ENCODE measurements at regions not wholly inside any gene's neighbourhood (a gene's known extent, or its start where the extent isn't known, plus 50 kb on each side); places are given as distances from the start of the nearest gene placed in this dataset.

DNA sequence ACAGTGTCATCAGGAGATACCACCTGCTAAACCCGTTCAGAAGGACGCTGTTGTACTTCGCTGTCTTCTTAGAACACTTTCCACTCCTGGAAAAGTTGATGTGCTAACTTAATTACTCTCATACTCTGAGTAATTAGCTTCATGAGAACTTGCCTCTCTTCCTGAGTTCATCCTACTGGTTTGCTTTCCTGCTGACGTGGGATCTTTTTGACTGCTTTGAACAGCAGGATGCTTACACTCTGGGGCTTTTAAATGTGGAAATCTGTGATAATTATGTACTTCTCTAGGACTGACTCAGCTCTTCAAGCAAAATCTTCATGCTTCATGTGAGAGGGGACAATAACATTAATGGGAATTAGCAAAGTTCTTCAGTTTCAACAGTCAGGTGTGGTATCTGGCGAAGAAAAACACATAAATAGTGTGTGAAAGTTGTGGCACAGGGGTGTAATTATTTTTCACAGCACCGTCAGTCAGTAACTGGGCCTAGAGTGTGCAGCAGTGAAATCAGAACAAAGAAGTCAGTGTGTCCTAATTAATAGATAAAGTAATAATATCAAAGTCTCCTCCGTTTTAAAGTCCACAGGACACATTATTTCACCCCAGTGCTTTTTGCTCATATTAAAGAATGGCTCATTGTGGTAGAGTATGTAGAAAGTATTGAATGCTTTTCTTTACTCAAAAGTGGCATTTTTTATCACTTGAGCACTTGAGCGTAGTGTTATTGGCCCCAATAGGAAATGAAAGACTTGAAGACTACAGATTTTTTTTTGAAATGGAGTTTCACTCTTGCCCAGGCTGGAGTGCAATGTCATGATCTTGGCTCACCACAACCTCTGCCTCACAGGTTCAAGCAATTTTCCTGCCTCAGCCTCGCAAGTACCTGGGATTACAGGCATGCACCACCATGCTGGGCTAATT, 140.9 kb upstream of the DMRT1 start:
- no peak for TF ChIP-seq RB1 (IDR thresholded peaks at IDR 0.05; ENCODE audit: borderline replicate concordance)
- TF ChIP-seq RCOR1 (conservative IDR thresholded peaks at IDR 0.05; ENCODE audit: low read depth, low read length): no peak
- TF ChIP-seq, protein P1, sequence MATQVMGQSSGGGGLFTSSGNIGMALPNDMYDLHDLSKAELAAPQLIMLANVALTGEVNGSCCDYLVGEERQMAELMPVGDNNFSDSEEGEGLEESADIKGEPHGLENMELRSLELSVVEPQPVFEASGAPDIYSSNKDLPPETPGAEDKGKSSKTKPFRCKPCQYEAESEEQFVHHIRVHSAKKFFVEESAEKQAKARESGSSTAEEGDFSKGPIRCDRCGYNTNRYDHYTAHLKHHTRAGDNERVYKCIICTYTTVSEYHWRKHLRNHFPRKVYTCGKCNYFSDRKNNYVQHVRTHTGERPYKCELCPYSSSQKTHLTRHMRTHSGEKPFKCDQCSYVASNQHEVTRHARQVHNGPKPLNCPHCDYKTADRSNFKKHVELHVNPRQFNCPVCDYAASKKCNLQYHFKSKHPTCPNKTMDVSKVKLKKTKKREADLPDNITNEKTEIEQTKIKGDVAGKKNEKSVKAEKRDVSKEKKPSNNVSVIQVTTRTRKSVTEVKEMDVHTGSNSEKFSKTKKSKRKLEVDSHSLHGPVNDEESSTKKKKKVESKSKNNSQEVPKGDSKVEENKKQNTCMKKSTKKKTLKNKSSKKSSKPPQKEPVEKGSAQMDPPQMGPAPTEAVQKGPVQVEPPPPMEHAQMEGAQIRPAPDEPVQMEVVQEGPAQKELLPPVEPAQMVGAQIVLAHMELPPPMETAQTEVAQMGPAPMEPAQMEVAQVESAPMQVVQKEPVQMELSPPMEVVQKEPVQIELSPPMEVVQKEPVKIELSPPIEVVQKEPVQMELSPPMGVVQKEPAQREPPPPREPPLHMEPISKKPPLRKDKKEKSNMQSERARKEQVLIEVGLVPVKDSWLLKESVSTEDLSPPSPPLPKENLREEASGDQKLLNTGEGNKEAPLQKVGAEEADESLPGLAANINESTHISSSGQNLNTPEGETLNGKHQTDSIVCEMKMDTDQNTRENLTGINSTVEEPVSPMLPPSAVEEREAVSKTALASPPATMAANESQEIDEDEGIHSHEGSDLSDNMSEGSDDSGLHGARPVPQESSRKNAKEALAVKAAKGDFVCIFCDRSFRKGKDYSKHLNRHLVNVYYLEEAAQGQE (IDR thresholded peaks at IDR 0.05; ENCODE audit: low read depth, low read length): no peak
- no peak for TF ChIP-seq NR2C2 (IDR thresholded peaks at IDR 0.05; ENCODE audit: borderline replicate concordance, control insufficient read depth, insufficient read length, low read depth)
- TF ChIP-seq MYC (IDR thresholded peaks at IDR 0.05; ENCODE audit: insufficient read depth, insufficient read length, insufficient replicate concordance, low read length, severe bottlenecking): no peak
- SMC1A ChIA-PET (ENCODE audit: uncharacterized antibody, unreplicated experiment): interaction anchor here (0.6 kb wide), 1 partner anchor 1288 kb away, joined by 3 read pairs; no protein-coding TSS in a partner anchor
- H3K4me1 ChIP-seq (ENCODE audit: control insufficient read depth, insufficient read depth, low read length): no peaks in the 10 kb centered on the region
- H4K20me1 ChIP-seq (ENCODE audit: control insufficient read depth, insufficient read depth): no peaks in the 10 kb centered on the region
- POLR2A ChIA-PET: interaction anchor here (0.5 kb wide), 1 partner anchor 18 kb away, joined by 8 read pairs; no protein-coding TSS in a partner anchor
- H3K79me2 ChIP-seq (ENCODE audit: control insufficient read depth, insufficient read depth, low read length): no peaks in the 10 kb centered on the region
- H3K27ac ChIP-seq (ENCODE audit: control insufficient read depth, insufficient read depth): no peak overlapping the region
- H3K4me2 ChIP-seq (ENCODE audit: control insufficient read depth, insufficient read depth): no peak overlapping the region
- H2AFZ ChIP-seq (ENCODE audit: control insufficient read depth, low read depth, low read length): no peak overlapping the region
- H3K4me3 ChIP-seq: no peak overlapping the region
- H3K27me3 ChIP-seq (replicated peaks in 1 of 2; ENCODE audit: control insufficient read depth in 2 of 2, insufficient read depth in 2 of 2, low read length in 1 of 2): no peaks in the 10 kb centered on the region; a peak in 1 of 4 replicates
- in situ Hi-C loops (cut with MboI) (no loop called here), intact Hi-C loops (cut with micrococcal nuclease; ENCODE audit: unreplicated experiment) (no loop called here)
- no peak for FAIRE-seq
- peak; percentile 69 for ATAC-seq
- H3K9me3 ChIP-seq (replicated peaks; ENCODE audit: control insufficient read depth, insufficient read depth, low read length): no peaks in the 10 kb centered on the region
- CTCF ChIA-PET: interaction anchor here (1.2 kb wide), 1 partner anchor 15 kb away, joined by 3 read pairs; no protein-coding TSS in a partner anchor
- H3K36me3 ChIP-seq (ENCODE audit: control insufficient read depth in 2 of 2, insufficient read depth in 2 of 2, low read length in 1 of 2): no peaks in the 10 kb centered on the region
- 30% methylated on average over 9 of the region's 9 CpGs for WGBS (ENCODE audit: insufficient coverage, insufficient replicate concordance, low lambda C conversion rate, missing lambda C conversion rate)
- DNase-seq (ENCODE audit: low read depth, low spot score): no peak
- no TSS peak for BruUV-seq (replicated peaks)
- H3K9ac ChIP-seq (ENCODE audit: control insufficient read depth, insufficient read depth, low read length): no peak overlapping the region
- RAD21 ChIA-PET (ENCODE audit: unreplicated experiment): no interaction called here

All from GM12878 (cell line).